Endodermal cell (in vitro differentiated cells): ENCODE measurements at regions not wholly inside any gene's neighbourhood (a gene's known extent, or its start where the extent isn't known, plus 50 kb on each side); places are given as distances from the start of the nearest gene placed in this dataset.

Experiments
- DNase-seq: peaks from one replicate; pipeline ENCODE4 v3.0.0-alpha.2; 2017
- H3K27ac ChIP-seq: 2 replicates; pipeline ENCODE4 v1.5.1; 2013; ENCODE audit warnings: mild to moderate bottlenecking, low read depth, low read length, moderate library complexity
- H3K27me3 ChIP-seq: 2 replicates; pipeline ENCODE4 v1.6.1; 2013; ENCODE audit warnings: mild to moderate bottlenecking, low read length, moderate library complexity; ENCODE audit not compliant: insufficient read depth, control insufficient read depth, poor library complexity, severe bottlenecking
- H3K36me3 ChIP-seq: 2 replicates; pipeline ENCODE4 v1.7.0; 2013; ENCODE audit warnings: mild to moderate bottlenecking, low read length, moderate library complexity; ENCODE audit not compliant: control insufficient read depth, insufficient read depth
- H3K4me1 ChIP-seq: one replicate; pipeline ENCODE4 v1.7.0; 2013; ENCODE audit warnings: low read length; ENCODE audit not compliant: control insufficient read depth, insufficient read depth
- H3K4me3 ChIP-seq: 2 replicates; pipeline ENCODE4 v1.5.1; 2013; ENCODE audit warnings: mild to moderate bottlenecking, low read length, moderate library complexity
- H3K9ac ChIP-seq: 2 replicates; pipeline ENCODE4 v1.6.1; 2013; ENCODE audit warnings: mild to moderate bottlenecking, low read length, moderate library complexity; ENCODE audit not compliant: poor library complexity, severe bottlenecking; ENCODE audit errors: extremely low read depth
- H3K9me3 ChIP-seq: 2 replicates; pipeline ENCODE4 v1.6.1; 2013; ENCODE audit warnings: mild to moderate bottlenecking, low read length, moderate library complexity; ENCODE audit not compliant: control insufficient read depth
- H3K27ac Mint-ChIP-seq: 2 replicates; pipeline ENCODE4 v1.8.0; 2020; ENCODE audit warnings: mixed read lengths
- H3K27me3 Mint-ChIP-seq: 2 replicates; pipeline ENCODE4 v1.8.0; 2021; ENCODE audit warnings: mild to moderate bottlenecking, mixed read lengths; ENCODE audit not compliant: insufficient read depth
- H3K36me3 Mint-ChIP-seq: 2 replicates; pipeline ENCODE4 v1.8.0; 2020; ENCODE audit warnings: low read depth, mixed read lengths
- H3K4me1 Mint-ChIP-seq: 2 replicates; pipeline ENCODE4 v1.8.0; 2020; ENCODE audit warnings: mixed read lengths
- H3K4me3 Mint-ChIP-seq: 2 replicates; pipeline ENCODE4 v1.8.0; 2020; ENCODE audit warnings: mild to moderate bottlenecking, moderate library complexity, mixed read lengths
- H3K9me3 Mint-ChIP-seq: 2 replicates; pipeline ENCODE4 v1.8.0; 2020; ENCODE audit warnings: mild to moderate bottlenecking, mixed read lengths
- WGBS, 2 experiments: methylation state at CpG; one replicate each; pipeline versions ENCODE4 v1.1.5 to v1.1.7; 2013; ENCODE audit warnings: missing lambda C conversion rate in 2 of 2, mixed read lengths in 1 of 2; ENCODE audit not compliant: insufficient coverage in 1 of 2, insufficient read length in 1 of 2; 5-methylcytosine and 5-hydroxymethylcytosine counted together
- TF ChIP-seq, protein P1 (sequence below): fragments of 200-600 bp; sonication (generic); conservative IDR thresholded peaks from 2 replicates; pipeline ENCODE4 v1.5.0; 2021; ENCODE audit warnings: antibody characterized with exemption, mild to moderate bottlenecking

DNA sequence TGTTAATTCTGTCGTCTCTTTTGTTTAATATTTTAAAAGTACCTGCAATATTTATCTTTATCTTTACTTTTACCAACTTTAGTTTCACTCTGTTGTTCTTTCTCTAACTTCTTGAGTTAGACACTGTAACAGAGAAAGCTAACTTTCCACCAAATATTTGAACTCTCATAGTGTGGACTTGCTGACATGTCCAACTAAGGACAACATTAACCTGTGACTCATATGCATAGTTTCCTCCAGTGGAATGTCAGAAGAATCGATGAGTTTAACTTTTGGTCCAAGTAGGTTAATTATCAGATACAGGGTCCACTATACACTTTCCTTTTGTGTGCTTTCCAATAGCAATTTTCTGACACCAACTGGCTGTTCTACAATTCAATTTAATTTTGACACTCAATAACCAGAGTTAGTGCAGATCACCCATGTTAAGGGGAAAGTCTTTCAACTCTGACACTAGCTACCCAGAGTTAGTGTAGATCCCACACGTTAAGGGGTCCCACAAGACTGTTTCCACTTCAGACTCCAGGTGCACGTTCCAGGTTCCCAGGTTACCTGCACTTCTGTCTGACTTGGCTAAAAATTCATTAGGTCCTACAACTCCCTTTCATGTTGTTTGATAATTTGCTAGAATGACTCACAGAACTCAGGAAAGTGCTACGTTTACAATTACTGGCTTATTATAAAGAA, 559.0 kb upstream of the AMOT start:
- Mint-ChIP-seq H3K27me3 (no peaks in the 10 kb centered on the region), H3K4me3 (no peak overlapping the region), H3K4me1 (peaks cover 4% of the 10 kb centered on the region), H3K9me3 (peaks cover 46% of the 10 kb centered on the region), H3K36me3 (peaks cover 28% of the 10 kb centered on the region), H3K27ac (peak overlapping the region; percentile 22)
- TF ChIP-seq, protein P1, sequence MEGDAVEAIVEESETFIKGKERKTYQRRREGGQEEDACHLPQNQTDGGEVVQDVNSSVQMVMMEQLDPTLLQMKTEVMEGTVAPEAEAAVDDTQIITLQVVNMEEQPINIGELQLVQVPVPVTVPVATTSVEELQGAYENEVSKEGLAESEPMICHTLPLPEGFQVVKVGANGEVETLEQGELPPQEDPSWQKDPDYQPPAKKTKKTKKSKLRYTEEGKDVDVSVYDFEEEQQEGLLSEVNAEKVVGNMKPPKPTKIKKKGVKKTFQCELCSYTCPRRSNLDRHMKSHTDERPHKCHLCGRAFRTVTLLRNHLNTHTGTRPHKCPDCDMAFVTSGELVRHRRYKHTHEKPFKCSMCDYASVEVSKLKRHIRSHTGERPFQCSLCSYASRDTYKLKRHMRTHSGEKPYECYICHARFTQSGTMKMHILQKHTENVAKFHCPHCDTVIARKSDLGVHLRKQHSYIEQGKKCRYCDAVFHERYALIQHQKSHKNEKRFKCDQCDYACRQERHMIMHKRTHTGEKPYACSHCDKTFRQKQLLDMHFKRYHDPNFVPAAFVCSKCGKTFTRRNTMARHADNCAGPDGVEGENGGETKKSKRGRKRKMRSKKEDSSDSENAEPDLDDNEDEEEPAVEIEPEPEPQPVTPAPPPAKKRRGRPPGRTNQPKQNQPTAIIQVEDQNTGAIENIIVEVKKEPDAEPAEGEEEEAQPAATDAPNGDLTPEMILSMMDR = no peak
- Histone ChIP-seq H3K27me3 (no peaks in the 10 kb centered on the region), H3K9me3 (peaks cover 19% of the 10 kb centered on the region), H3K27ac (no peak overlapping the region), H3K4me1 (no peaks in the 10 kb centered on the region), H3K4me3 (no peak overlapping the region), H3K36me3 (no peaks in the 10 kb centered on the region), H3K9ac (no peak overlapping the region)
- 90% methylated on average over 3 of the region's 5 CpGs; no CpG with 5 or more reads in 1 of the 2 experiments for WGBS, 2 experiments
- DNase-seq = no peak

DNA sequence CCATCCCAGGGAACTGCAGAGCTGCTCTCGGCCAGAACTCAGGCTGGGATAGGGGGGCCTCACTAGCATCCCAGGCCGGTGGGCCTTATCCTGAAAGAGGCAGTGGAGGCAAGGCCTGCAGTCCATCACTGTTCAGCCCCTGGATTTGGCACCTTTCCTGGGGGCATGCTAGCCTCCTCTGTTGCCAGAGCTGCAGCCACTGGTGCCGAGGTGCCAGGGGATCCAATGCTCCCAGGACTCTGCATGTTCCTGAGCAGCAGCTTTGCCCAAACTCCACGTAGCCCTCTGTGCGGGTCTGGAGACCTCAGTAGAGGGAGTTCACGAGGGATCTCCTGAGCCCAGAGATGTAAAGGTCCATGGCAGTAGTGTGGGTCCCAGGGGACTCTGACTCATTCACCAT, 551.7 kb upstream of the AMOT start:
- TF ChIP-seq, protein P1 = no peak
- DNase-seq = peak; percentile 28
- Mint-ChIP-seq H3K9me3 (peaks cover 33% of the 10 kb centered on the region), H3K4me1 (no peaks in the 10 kb centered on the region), H3K27ac (no peak overlapping the region), H3K4me3 (no peak overlapping the region), H3K27me3 (no peaks in the 10 kb centered on the region), H3K36me3 (peaks cover 3% of the 10 kb centered on the region)
- H3K9ac ChIP-seq = no peak overlapping the region
- H3K27ac ChIP-seq = no peak overlapping the region
- no peaks in the 10 kb centered on the region for H3K4me1 ChIP-seq
- H3K4me3 ChIP-seq = no peak overlapping the region
- WGBS, 2 experiments = 90% methylated on average over 6 of the region's 6 CpGs; no CpG with 5 or more reads in 1 of the 2 experiments
- H3K27me3 ChIP-seq = no peaks in the 10 kb centered on the region
- H3K36me3 ChIP-seq = no peaks in the 10 kb centered on the region
- H3K9me3 ChIP-seq = peaks cover 8% of the 10 kb centered on the region

DNA sequence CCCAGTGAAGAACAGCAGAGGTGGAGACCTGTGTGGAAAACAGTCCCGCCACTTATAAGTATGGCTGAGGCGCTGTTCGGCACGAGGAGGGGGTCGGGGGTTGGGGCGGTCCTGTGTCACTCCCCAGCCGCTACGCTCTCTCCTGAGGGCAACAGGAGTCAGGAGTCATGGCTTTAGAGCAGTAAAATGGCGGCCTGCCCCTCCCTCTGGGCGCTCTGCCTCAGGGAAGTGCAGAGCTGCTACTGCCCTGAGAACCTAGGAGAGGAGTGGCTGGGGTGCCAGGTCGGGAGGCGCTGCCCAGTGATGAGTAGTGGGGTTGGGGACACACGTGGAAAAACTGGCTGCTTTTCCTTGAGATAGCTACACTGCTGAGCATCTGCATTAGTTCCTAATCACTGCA, 551.2 kb upstream of the AMOT start:
- Histone ChIP-seq H3K4me1 (no peaks in the 10 kb centered on the region), H3K9ac (no peak overlapping the region), H3K9me3 (peaks cover 8% of the 10 kb centered on the region), H3K27ac (no peak overlapping the region), H3K4me3 (no peak overlapping the region), H3K36me3 (no peaks in the 10 kb centered on the region), H3K27me3 (no peaks in the 10 kb centered on the region)
- WGBS, 2 experiments = 89 to 100% methylated on average over 1 to 12 of the region's 13 CpGs
- no peak overlapping the region for H3K4me3 Mint-ChIP-seq
- H3K9me3 Mint-ChIP-seq = peaks cover 33% of the 10 kb centered on the region
- no peak for DNase-seq
- no peak overlapping the region for H3K27ac Mint-ChIP-seq
- H3K36me3 Mint-ChIP-seq = peaks cover 3% of the 10 kb centered on the region
- no peaks in the 10 kb centered on the region for H3K4me1 Mint-ChIP-seq
- no peaks in the 10 kb centered on the region for H3K27me3 Mint-ChIP-seq
- TF ChIP-seq, protein P1 = no peak
